ENCODE measurements at regions not wholly inside any gene's neighbourhood (a gene's known extent, or its start where the extent isn't known, plus 50 kb on each side); places are given as distances from the start of the nearest gene placed in this dataset.

DNA sequence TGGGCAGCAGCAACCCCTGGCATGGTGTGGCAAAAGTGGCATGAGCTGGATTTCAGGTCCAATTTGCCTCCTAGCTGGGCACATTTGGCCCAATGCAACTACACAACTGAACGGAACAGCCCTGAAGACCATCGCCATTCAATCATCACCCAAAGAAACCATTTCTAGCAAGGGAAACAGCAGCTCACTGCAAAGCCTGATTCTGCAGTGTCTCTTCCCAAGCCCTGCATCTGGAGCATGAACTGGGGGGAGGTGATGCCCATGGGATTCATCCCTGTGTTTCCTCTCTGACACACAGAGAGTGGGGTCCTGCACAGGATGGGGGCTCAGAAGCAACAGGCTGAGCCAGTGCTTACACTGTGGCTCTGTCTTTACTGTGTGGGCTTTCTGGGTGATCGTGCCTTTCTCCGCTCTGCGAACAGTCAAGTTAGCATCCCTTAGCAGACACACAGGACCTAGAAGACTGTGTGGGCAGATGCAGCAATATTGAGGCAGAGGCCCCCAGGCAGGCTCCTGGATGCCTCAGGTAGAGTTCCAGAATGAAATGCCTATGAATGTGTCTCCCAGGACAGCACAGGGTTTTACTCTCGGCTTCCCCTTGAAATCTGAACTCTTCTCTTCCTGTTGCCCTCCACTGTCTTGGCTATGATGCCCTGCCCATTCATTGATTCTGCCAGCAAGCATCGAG lies 91.1 kb upstream of the ALDH1A3 start:
- no peak for TF ChIP-seq CTCF (conservative IDR thresholded peaks at IDR 0.05; ENCODE audit: low read depth, low read length)
- DNase-seq (ENCODE audit: low read depth), result no peak
- H3K4me3 ChIP-seq (ENCODE audit: low read length), result no peak overlapping the region

DNA sequence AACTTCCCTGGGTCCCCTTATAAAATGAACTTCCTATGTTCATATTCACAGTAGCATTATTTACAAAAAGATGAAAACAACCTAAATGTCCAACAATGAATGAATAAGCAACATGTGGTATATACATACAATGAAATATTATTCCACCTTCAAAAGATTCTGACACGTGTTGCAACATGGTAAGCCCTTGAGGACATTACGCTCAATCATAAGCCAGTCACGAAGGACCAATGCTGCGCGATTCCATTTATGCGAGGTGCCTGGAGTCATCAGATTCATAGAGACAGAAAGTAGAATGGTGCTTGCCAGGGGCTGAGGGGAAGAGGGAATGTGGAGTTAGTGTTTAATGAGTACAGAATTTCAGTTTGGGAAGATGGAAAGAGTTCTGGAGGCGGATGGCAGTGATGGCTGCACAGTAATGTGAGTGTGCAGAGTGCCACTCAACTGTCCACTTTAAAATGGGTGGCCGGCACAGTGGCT lies 88.8 kb upstream of the ALDH1A3 start:
- DNase-seq (ENCODE audit: low read depth), result no peak

GRCh38 chr15:100794008-100794407 lies 85.6 kb upstream of the ALDH1A3 start:
- TF ChIP-seq CTCF (conservative IDR thresholded peaks at IDR 0.05; ENCODE audit: low read depth, low read length), result no peak
- DNase-seq (ENCODE audit: low read depth), result no peak
- H3K4me3 ChIP-seq (ENCODE audit: low read length), result no peak overlapping the region

More for the DNA sequence above, 88.8 kb upstream of the ALDH1A3 start:
- no peak for TF ChIP-seq CTCF (conservative IDR thresholded peaks at IDR 0.05; ENCODE audit: low read depth, low read length)
- no peak overlapping the region for H3K4me3 ChIP-seq (ENCODE audit: low read length)

- DNase-seq (ENCODE audit: low read depth), result no peak
- TF ChIP-seq CTCF (conservative IDR thresholded peaks at IDR 0.05; ENCODE audit: low read depth, low read length), result no peak
- H3K4me3 ChIP-seq (ENCODE audit: low read length), result no peak overlapping the region
Measured at GRCh38 chr15:100801256-100801900, 78.3 kb upstream of the ALDH1A3 start.

- no peak overlapping the region for H3K4me3 ChIP-seq (ENCODE audit: low read length)
- no peak for TF ChIP-seq CTCF (conservative IDR thresholded peaks at IDR 0.05; ENCODE audit: low read depth, low read length)
- no peak for DNase-seq (ENCODE audit: low read depth)
Measured at GRCh38 chr15:100802421-100803170, 77.0 kb upstream of the ALDH1A3 start.

DNA sequence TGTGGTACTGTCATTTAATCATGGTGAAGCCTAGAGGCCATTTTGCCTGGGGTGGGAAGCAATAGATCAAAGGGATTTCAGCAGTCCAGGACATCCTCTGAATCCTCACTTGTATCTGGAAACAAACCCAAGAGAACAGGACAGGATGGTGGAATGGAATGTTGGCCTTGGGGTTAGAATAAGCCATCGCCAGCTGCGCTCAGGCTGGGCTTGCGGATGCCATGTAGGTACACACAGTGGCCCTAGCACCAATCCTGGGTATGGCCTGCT lies 76.5 kb upstream of the ALDH1A3 start:
- no peak for DNase-seq (ENCODE audit: low read depth)
- TF ChIP-seq CTCF (conservative IDR thresholded peaks at IDR 0.05; ENCODE audit: low read depth, low read length), result no peak
- no peak overlapping the region for H3K4me3 ChIP-seq (ENCODE audit: low read length)
